Loucy (cell line): ENCODE measurements at regions not wholly inside any gene's neighbourhood (a gene's known extent, or its start where the extent isn't known, plus 50 kb on each side); places are given as distances from the start of the nearest gene placed in this dataset.

Source experiments
- CTCF ChIP-seq: fragments of 200-600 bp; sonication (generic); conservative IDR thresholded peaks from 2 replicates; pipeline ENCODE4 v1.5.1; 2014; ENCODE audit warnings: mild to moderate bottlenecking, antibody characterized with exemption, low read length
- EZH2phosphoT487 ChIP-seq: fragments of 200-600 bp; IDR thresholded peaks from 2 replicates; pipeline ENCODE4 v1.6.1; 2018; ENCODE audit warnings: antibody characterized with exemption, mild to moderate bottlenecking, moderate library complexity, borderline replicate concordance

- TF ChIP-seq CTCF, result no peak
- TF ChIP-seq EZH2phosphoT487, result no peak
Measured at GRCh38 chr1:218614031-218614430, 268.9 kb downstream of the TGFB2 start.
